ENCODE measurements at regions not wholly inside any gene's neighbourhood (a gene's known extent, or its start where the extent isn't known, plus 50 kb on each side); places are given as distances from the start of the nearest gene placed in this dataset.

DNA sequence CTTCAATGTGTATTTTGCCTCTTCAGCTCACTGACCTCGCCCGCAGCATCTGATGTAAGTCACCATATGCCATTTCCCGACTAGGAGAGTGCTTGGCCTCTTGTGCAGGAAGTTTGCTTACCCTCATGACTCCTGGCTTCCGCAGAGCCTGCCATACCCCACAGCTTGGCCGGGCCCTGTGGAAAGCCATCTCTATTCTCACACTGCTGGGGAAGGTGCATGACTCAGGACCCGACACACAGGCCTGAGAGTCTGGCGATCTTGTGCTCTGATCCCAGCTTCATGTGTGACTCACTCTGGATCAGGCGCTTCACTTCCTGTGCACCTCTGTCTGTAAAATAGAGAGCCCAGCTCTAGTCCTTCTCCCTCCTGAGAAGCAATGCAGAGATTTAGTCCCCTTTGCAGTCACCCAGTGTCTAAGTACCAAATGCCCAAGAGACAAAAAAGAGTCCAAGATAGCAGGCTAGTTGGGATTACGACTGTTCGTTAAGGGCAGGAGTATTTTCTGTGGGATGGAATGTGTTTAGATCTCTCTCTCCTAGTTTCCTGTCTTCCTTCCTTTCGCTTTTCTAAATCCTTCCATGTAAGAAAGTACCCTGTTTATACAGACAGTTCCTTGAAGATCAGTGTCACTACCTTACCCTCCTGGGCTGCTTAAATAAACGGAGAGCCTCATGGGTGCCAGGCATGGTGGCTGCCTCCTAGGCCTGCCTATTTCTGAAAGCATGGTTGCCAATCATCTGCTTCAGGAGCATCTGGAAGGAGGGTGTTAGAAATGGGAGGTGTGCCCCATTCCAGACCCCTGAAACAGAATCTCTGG lies 62.8 kb upstream of the KIF26B start:
- TF ChIP-seq, protein P1, sequence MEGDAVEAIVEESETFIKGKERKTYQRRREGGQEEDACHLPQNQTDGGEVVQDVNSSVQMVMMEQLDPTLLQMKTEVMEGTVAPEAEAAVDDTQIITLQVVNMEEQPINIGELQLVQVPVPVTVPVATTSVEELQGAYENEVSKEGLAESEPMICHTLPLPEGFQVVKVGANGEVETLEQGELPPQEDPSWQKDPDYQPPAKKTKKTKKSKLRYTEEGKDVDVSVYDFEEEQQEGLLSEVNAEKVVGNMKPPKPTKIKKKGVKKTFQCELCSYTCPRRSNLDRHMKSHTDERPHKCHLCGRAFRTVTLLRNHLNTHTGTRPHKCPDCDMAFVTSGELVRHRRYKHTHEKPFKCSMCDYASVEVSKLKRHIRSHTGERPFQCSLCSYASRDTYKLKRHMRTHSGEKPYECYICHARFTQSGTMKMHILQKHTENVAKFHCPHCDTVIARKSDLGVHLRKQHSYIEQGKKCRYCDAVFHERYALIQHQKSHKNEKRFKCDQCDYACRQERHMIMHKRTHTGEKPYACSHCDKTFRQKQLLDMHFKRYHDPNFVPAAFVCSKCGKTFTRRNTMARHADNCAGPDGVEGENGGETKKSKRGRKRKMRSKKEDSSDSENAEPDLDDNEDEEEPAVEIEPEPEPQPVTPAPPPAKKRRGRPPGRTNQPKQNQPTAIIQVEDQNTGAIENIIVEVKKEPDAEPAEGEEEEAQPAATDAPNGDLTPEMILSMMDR (IDR thresholded peaks at IDR 0.05) = no peak
- TF ChIP-seq POLR2AphosphoS5 (IDR thresholded peaks at IDR 0.05; ENCODE audit: insufficient read depth in 1 of 2, low read depth in 1 of 2) = peak; percentile 31 to 68
- TF ChIP-seq POLR2A (IDR thresholded peaks at IDR 0.05) = no peak
